HFFc6 (cell line): ENCODE measurements at regions not wholly inside any gene's neighbourhood (a gene's known extent, or its start where the extent isn't known, plus 50 kb on each side); places are given as distances from the start of the nearest gene placed in this dataset.

ENCODE experiments used
- DNase-seq: peaks from one replicate; pipeline ENCODE4 v3.0.0-alpha.2; 2018
- H3K27ac Mint-ChIP-seq: 2 replicates; pipeline ENCODE4 v1.8.0; 2020; ENCODE audit warnings: mild to moderate bottlenecking, mixed read lengths
- H3K27me3 Mint-ChIP-seq: 2 replicates; pipeline ENCODE4 v1.8.0; 2021; ENCODE audit warnings: mild to moderate bottlenecking, moderate library complexity, mixed read lengths; ENCODE audit not compliant: insufficient read depth
- H3K36me3 Mint-ChIP-seq: 2 replicates; pipeline ENCODE4 v1.8.0; 2021; ENCODE audit warnings: low read depth, mixed read lengths
- H3K4me1 Mint-ChIP-seq: 2 replicates; pipeline ENCODE4 v1.8.0; 2020; ENCODE audit warnings: low read depth, mixed read lengths
- H3K4me3 Mint-ChIP-seq: 2 replicates; pipeline ENCODE4 v1.8.0; 2020; ENCODE audit warnings: mild to moderate bottlenecking, moderate library complexity, mixed read lengths
- H3K9me3 Mint-ChIP-seq: 2 replicates; pipeline ENCODE4 v1.8.0; 2020; ENCODE audit warnings: mild to moderate bottlenecking, mixed read lengths
- CTCF ChIP-seq: fragments of 200-600 bp; sonication (generic); IDR thresholded peaks from 2 replicates; pipeline ENCODE4 v1.5.0; 2021; ENCODE audit warnings: antibody characterized with exemption, mild to moderate bottlenecking

- Mint-ChIP-seq H3K9me3 (no peaks in the 10 kb centered on the region), H3K36me3 (no peaks in the 10 kb centered on the region), H3K27me3 (peaks cover 45% of the 10 kb centered on the region), H3K27ac (no peak overlapping the region), H3K4me3 (no peak overlapping the region), H3K4me1 (no peaks in the 10 kb centered on the region)
- no peak for TF ChIP-seq CTCF
- DNase-seq = no peak
Measured at GRCh38 chr10:113241599-113242360, 291.7 kb downstream of the TCF7L2 start.

- H3K27me3 Mint-ChIP-seq = peaks cover 44% of the 10 kb centered on the region
- DNase-seq = no peak
Measured at GRCh38 chr10:113243311-113243710, 293.3 kb downstream of the TCF7L2 start.

DNA sequence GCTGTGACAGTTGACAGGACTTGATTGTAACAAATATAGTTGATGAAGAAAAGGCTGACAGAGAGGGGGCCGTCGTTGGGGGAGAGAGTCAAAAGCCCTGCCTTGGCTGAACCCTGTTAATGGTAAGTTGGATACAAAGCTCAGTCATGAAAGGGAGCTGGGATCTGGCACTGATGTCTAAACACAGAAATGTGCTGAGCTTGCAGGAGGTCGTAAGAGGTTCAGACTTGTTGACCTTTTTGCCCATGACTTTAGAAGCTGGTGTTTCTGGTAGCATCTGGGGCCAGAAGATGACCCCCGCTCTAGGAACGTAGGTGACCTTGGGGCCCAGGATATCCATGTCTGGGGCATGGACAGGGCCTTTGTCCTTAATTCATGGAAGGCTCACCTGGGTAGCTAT, 294.7 kb downstream of the TCF7L2 start:
- Mint-ChIP-seq H3K27me3 (peaks cover 40% of the 10 kb centered on the region), H3K9me3 (no peaks in the 10 kb centered on the region), H3K4me3 (no peak overlapping the region), H3K36me3 (no peaks in the 10 kb centered on the region), H3K4me1 (no peaks in the 10 kb centered on the region), H3K27ac (no peak overlapping the region)
- TF ChIP-seq CTCF = no peak
- DNase-seq = no peak

More at GRCh38 chr10:113243311-113243710, 293.3 kb downstream of the TCF7L2 start:
- H3K4me3 Mint-ChIP-seq = no peak overlapping the region
- no peak for TF ChIP-seq CTCF
- no peak overlapping the region for H3K27ac Mint-ChIP-seq
- no peaks in the 10 kb centered on the region for H3K4me1 Mint-ChIP-seq
- H3K9me3 Mint-ChIP-seq = no peaks in the 10 kb centered on the region
- no peaks in the 10 kb centered on the region for H3K36me3 Mint-ChIP-seq

GRCh38 chr10:113245286-113245685, 295.2 kb downstream of the TCF7L2 start:
- no peaks in the 10 kb centered on the region for H3K4me1 Mint-ChIP-seq
- peaks cover 37% of the 10 kb centered on the region for H3K27me3 Mint-ChIP-seq
- H3K36me3 Mint-ChIP-seq = no peaks in the 10 kb centered on the region
- TF ChIP-seq CTCF = no peak
- H3K9me3 Mint-ChIP-seq = no peaks in the 10 kb centered on the region
- no peak overlapping the region for H3K4me3 Mint-ChIP-seq
- no peak overlapping the region for H3K27ac Mint-ChIP-seq
- no peak for DNase-seq

- Mint-ChIP-seq H3K9me3 (no peaks in the 10 kb centered on the region), H3K36me3 (no peaks in the 10 kb centered on the region), H3K27me3 (peaks cover 48% of the 10 kb centered on the region), H3K27ac (no peak overlapping the region), H3K4me1 (no peaks in the 10 kb centered on the region), H3K4me3 (no peak overlapping the region)
- TF ChIP-seq CTCF = no peak
- DNase-seq = no peak
Measured at GRCh38 chr10:113247050-113247449, 297.0 kb downstream of the TCF7L2 start.
